ENCODE measurements at regions not wholly inside any gene's neighbourhood (a gene's known extent, or its start where the extent isn't known, plus 50 kb on each side); places are given as distances from the start of the nearest gene placed in this dataset.

GRCh38 chr6:14428269-14428668, 310.7 kb downstream of the CD83 start:
- no peaks in the 10 kb centered on the region for H3K79me2 ChIP-seq (ENCODE audit: control insufficient read depth, insufficient read depth, low read length)
- H2AFZ ChIP-seq (ENCODE audit: low read length) = no peak overlapping the region
- no peaks in the 10 kb centered on the region for H3K9me3 ChIP-seq (ENCODE audit: control insufficient read depth, insufficient read depth, low read depth, low read length)
- H3K4me3 ChIP-seq (replicated peaks in 1 of 4; ENCODE audit: control extremely low read depth in 1 of 4, insufficient read depth in 1 of 4, low read depth in 3 of 4, low read length in 4 of 4) = no peak overlapping the region
- no peak overlapping the region for H3K4me2 ChIP-seq (ENCODE audit: extremely low read depth, insufficient read depth, low read length)
- DNase-seq (ENCODE audit: low read depth in 2 of 2) = no peak
- no peaks in the 10 kb centered on the region for H3K4me1 ChIP-seq (ENCODE audit: control insufficient read depth, extremely low read depth, insufficient read depth, low read length)
- H4K20me1 ChIP-seq (ENCODE audit: control insufficient read depth, extremely low read depth, insufficient read depth, low read length) = no peaks in the 10 kb centered on the region
- no peak overlapping the region for H3K9ac ChIP-seq (ENCODE audit: insufficient read depth, low read length)
- no peaks in the 10 kb centered on the region for H3K36me3 ChIP-seq (ENCODE audit: control insufficient read depth, insufficient read depth, low read length)
- TF ChIP-seq EZH2 (IDR thresholded peaks at IDR 0.05; ENCODE audit: low read length, missing control alignments) = no peak
- TF ChIP-seq, protein P1, sequence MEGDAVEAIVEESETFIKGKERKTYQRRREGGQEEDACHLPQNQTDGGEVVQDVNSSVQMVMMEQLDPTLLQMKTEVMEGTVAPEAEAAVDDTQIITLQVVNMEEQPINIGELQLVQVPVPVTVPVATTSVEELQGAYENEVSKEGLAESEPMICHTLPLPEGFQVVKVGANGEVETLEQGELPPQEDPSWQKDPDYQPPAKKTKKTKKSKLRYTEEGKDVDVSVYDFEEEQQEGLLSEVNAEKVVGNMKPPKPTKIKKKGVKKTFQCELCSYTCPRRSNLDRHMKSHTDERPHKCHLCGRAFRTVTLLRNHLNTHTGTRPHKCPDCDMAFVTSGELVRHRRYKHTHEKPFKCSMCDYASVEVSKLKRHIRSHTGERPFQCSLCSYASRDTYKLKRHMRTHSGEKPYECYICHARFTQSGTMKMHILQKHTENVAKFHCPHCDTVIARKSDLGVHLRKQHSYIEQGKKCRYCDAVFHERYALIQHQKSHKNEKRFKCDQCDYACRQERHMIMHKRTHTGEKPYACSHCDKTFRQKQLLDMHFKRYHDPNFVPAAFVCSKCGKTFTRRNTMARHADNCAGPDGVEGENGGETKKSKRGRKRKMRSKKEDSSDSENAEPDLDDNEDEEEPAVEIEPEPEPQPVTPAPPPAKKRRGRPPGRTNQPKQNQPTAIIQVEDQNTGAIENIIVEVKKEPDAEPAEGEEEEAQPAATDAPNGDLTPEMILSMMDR (conservative IDR thresholded peaks at IDR 0.05 in 1 of 2, IDR thresholded peaks at IDR 0.05 in 1 of 2; ENCODE audit: low read depth in 1 of 2, low read length in 2 of 2) = no peak
- H3K27ac ChIP-seq (ENCODE audit: insufficient read depth, low read length) = no peak overlapping the region
- H3K27me3 ChIP-seq (ENCODE audit: control insufficient read depth, insufficient read depth, low read length) = no peaks in the 10 kb centered on the region

- Histone ChIP-seq H3K4me1 (ENCODE audit: control insufficient read depth, extremely low read depth, insufficient read depth, low read length) (no peaks in the 10 kb centered on the region), H3K79me2 (ENCODE audit: control insufficient read depth, insufficient read depth, low read length) (no peaks in the 10 kb centered on the region), H3K4me2 (ENCODE audit: extremely low read depth, insufficient read depth, low read length) (no peak overlapping the region), H3K9ac (ENCODE audit: insufficient read depth, low read length) (no peak overlapping the region), H3K27me3 (ENCODE audit: control insufficient read depth, insufficient read depth, low read length) (no peaks in the 10 kb centered on the region), H2AFZ (ENCODE audit: low read length) (no peak overlapping the region), H3K9me3 (ENCODE audit: control insufficient read depth, insufficient read depth, low read depth, low read length) (no peaks in the 10 kb centered on the region), H3K27ac (ENCODE audit: insufficient read depth, low read length) (no peak overlapping the region), H4K20me1 (ENCODE audit: control insufficient read depth, extremely low read depth, insufficient read depth, low read length) (no peaks in the 10 kb centered on the region), H3K4me3 (replicated peaks in 1 of 4; ENCODE audit: control extremely low read depth in 1 of 4, insufficient read depth in 1 of 4, low read depth in 3 of 4, low read length in 4 of 4) (no peak overlapping the region), H3K36me3 (ENCODE audit: control insufficient read depth, insufficient read depth, low read length) (no peaks in the 10 kb centered on the region)
- no peak for DNase-seq (ENCODE audit: low read depth in 2 of 2)
- TF ChIP-seq, protein P1 (conservative IDR thresholded peaks at IDR 0.05 in 1 of 2, IDR thresholded peaks at IDR 0.05 in 1 of 2; ENCODE audit: low read depth in 1 of 2, low read length in 2 of 2) = no peak
- no peak for TF ChIP-seq EZH2 (IDR thresholded peaks at IDR 0.05; ENCODE audit: low read length, missing control alignments)
Measured at GRCh38 chr6:14429396-14429795, 311.8 kb downstream of the CD83 start.

- H3K79me2 ChIP-seq (ENCODE audit: control insufficient read depth, insufficient read depth, low read length) = no peaks in the 10 kb centered on the region
- TF ChIP-seq, protein P1 (conservative IDR thresholded peaks at IDR 0.05 in 1 of 2, IDR thresholded peaks at IDR 0.05 in 1 of 2; ENCODE audit: low read depth in 1 of 2, low read length in 2 of 2) = no peak
- no peak for TF ChIP-seq EZH2 (IDR thresholded peaks at IDR 0.05; ENCODE audit: low read length, missing control alignments)
Measured at GRCh38 chr6:14430218-14430617, 312.6 kb downstream of the CD83 start.

More at GRCh38 chr6:14430218-14430617, 312.6 kb downstream of the CD83 start:
- DNase-seq (ENCODE audit: low read depth in 2 of 2) = no peak
- Histone ChIP-seq H3K9ac (ENCODE audit: insufficient read depth, low read length) (no peak overlapping the region), H3K4me3 (replicated peaks in 1 of 4; ENCODE audit: control extremely low read depth in 1 of 4, insufficient read depth in 1 of 4, low read depth in 3 of 4, low read length in 4 of 4) (no peak overlapping the region), H3K4me1 (ENCODE audit: control insufficient read depth, extremely low read depth, insufficient read depth, low read length) (no peaks in the 10 kb centered on the region), H3K4me2 (ENCODE audit: extremely low read depth, insufficient read depth, low read length) (no peak overlapping the region), H3K27me3 (ENCODE audit: control insufficient read depth, insufficient read depth, low read length) (no peaks in the 10 kb centered on the region), H2AFZ (ENCODE audit: low read length) (no peak overlapping the region), H3K27ac (ENCODE audit: insufficient read depth, low read length) (no peak overlapping the region), H3K36me3 (ENCODE audit: control insufficient read depth, insufficient read depth, low read length) (no peaks in the 10 kb centered on the region), H3K9me3 (ENCODE audit: control insufficient read depth, insufficient read depth, low read depth, low read length) (no peaks in the 10 kb centered on the region), H4K20me1 (ENCODE audit: control insufficient read depth, extremely low read depth, insufficient read depth, low read length) (no peaks in the 10 kb centered on the region)
